AG09319 (cell line): ENCODE measurements at regions not wholly inside any gene's neighbourhood (a gene's known extent, or its start where the extent isn't known, plus 50 kb on each side); places are given as distances from the start of the nearest gene placed in this dataset.

Source experiments
- DNase-seq: peaks from one replicate; pipeline ENCODE4 v3.0.0-alpha.2; 2010; ENCODE audit warnings: low read depth; ENCODE audit errors: extremely low read depth
- CTCF ChIP-seq: IDR thresholded peaks from 2 replicates; pipeline ENCODE4 v1.5.1; 2011; ENCODE audit warnings: low read depth, mild to moderate bottlenecking, inconsistent platforms, low read length, moderate library complexity

- peak; percentile 21 for TF ChIP-seq CTCF
- DNase-seq = no peak
Measured at GRCh38 chr5:159531554-159532105, 201.3 kb upstream of the IL12B start.

GRCh38 chr5:159533197-159533596 lies 202.9 kb upstream of the IL12B start:
- TF ChIP-seq CTCF = no peak
- DNase-seq = no peak

GRCh38 chr5:159536166-159536565 lies 205.9 kb upstream of the IL12B start:
- no peak for TF ChIP-seq CTCF
- DNase-seq = no peak

- no peak for TF ChIP-seq CTCF
- no peak for DNase-seq
Measured at GRCh38 chr5:159536646-159537045, 206.4 kb upstream of the IL12B start.

- no peak for TF ChIP-seq CTCF
- no peak for DNase-seq
Measured at GRCh38 chr5:159539678-159540077, 209.4 kb upstream of the IL12B start.

GRCh38 chr5:159543326-159543725 lies 213.0 kb upstream of the IL12B start:
- no peak for DNase-seq
- no peak for TF ChIP-seq CTCF

GRCh38 chr5:159545156-159545555 lies 214.9 kb upstream of the IL12B start:
- no peak for DNase-seq
- no peak for TF ChIP-seq CTCF
